Nephron (organoid): ENCODE measurements at regions not wholly inside any gene's neighbourhood (a gene's known extent, or its start where the extent isn't known, plus 50 kb on each side); places are given as distances from the start of the nearest gene placed in this dataset.

Experiments
- H3K27ac Mint-ChIP-seq, 3 experiments: 2 replicates each; pipeline ENCODE4 v1.8.0; 2020; ENCODE audit warnings: mixed read lengths in 3 of 3, mild to moderate bottlenecking in 2 of 3, moderate library complexity in 1 of 3
- H3K27me3 Mint-ChIP-seq: 2 replicates; pipeline ENCODE4 v1.8.0; 2021; ENCODE audit warnings: low read depth, mild to moderate bottlenecking, moderate library complexity, mixed read lengths
- H3K36me3 Mint-ChIP-seq: 2 replicates; pipeline ENCODE4 v1.8.0; 2020; ENCODE audit warnings: low read depth, mixed read lengths
- H3K4me1 Mint-ChIP-seq: 2 replicates; pipeline ENCODE4 v1.8.0; 2020; ENCODE audit warnings: mixed read lengths
- H3K4me3 Mint-ChIP-seq, 3 experiments: 2 replicates each; pipeline ENCODE4 v1.8.0; 2020; ENCODE audit warnings: mild to moderate bottlenecking in 3 of 3, mixed read lengths in 3 of 3, moderate library complexity in 2 of 3
- H3K9me3 Mint-ChIP-seq: 2 replicates; pipeline ENCODE4 v1.8.0; 2020; ENCODE audit warnings: mixed read lengths
- TF ChIP-seq, protein P1 (sequence below), 3 experiments: fragments of 200-600 bp; sonication (generic); IDR thresholded peaks; one replicate each; pipeline ENCODE4 v1.5.0; 2021; ENCODE audit warnings: antibody characterized with exemption in 3 of 3; ENCODE audit not compliant: unreplicated experiment in 3 of 3

DNA sequence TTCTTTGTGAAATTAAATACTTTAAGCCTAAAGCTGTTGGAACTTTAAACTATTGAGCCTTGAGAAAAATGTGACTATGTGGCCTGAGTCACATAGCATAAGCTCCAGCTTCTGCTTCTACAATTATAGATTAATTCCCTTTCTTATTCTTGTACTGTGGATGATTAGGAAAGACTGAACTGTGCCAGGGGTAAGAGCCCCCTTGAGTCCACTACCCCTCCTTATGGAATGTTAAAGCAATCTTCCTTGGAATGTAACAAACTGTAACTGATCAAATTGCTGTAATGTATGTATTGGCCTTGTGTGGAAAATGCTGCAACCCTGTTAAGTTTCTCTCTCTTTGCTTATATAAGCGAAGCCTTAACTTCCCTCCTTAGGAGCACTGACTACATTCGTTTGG, 273.2 kb downstream of the FAM170A start:
- Mint-ChIP-seq H3K9me3 (peaks cover 9% of the 10 kb centered on the region), H3K27me3 (no peaks in the 10 kb centered on the region), H3K27ac (no peak overlapping the region), H3K4me3 (no peak overlapping the region), H3K36me3 (peaks cover 4% of the 10 kb centered on the region), H3K4me1 (peaks cover 10% of the 10 kb centered on the region)
- TF ChIP-seq, protein P1, sequence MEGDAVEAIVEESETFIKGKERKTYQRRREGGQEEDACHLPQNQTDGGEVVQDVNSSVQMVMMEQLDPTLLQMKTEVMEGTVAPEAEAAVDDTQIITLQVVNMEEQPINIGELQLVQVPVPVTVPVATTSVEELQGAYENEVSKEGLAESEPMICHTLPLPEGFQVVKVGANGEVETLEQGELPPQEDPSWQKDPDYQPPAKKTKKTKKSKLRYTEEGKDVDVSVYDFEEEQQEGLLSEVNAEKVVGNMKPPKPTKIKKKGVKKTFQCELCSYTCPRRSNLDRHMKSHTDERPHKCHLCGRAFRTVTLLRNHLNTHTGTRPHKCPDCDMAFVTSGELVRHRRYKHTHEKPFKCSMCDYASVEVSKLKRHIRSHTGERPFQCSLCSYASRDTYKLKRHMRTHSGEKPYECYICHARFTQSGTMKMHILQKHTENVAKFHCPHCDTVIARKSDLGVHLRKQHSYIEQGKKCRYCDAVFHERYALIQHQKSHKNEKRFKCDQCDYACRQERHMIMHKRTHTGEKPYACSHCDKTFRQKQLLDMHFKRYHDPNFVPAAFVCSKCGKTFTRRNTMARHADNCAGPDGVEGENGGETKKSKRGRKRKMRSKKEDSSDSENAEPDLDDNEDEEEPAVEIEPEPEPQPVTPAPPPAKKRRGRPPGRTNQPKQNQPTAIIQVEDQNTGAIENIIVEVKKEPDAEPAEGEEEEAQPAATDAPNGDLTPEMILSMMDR (IDR thresholded peaks at IDR 0.05; ENCODE audit: unreplicated experiment in 3 of 3), result no peak

DNA sequence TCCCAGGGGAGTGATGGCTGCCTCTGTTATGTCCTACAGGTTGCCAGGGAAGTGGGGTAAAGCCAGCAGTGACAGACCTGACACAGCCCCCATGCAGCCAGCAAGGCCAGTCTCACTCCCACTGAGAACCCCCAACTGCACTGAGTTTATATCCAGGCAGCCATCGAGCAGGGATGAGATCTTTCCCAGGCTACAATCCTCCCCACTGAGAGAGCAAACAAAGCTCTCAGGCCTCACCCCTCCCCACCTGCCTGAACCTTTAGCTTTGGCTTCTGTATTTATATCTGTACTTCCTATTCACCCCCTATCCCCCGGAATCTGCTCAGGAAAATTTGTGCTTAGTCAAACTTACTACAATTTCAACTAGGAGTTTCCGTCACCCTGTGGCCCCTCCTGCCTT, 284.1 kb downstream of the FAM170A start:
- Mint-ChIP-seq H3K27ac (peak overlapping the region in 1 of 3 experiments; percentile 68), H3K4me3 (no peak overlapping the region)
- TF ChIP-seq, protein P1 (IDR thresholded peaks at IDR 0.05; ENCODE audit: unreplicated experiment in 3 of 3), result no peak

DNA sequence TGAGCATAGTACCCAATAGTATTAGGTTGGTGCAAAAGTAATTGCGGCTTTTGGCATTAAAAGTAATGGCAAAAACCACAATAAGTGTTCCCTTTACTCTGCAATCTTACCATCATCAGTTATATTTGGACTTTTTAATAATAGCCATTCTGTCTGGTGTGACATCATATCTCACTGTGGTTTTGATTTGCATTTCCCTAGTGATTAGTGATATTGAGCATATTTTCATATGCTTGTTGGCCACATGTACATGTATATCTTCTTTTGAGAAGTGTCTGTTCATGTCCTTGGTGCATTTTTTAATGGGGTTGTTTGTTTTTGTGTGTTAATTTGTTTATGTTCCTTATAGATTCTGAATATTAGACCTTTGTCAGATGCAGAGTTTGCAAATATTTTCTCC, 289.9 kb downstream of the FAM170A start:
- Mint-ChIP-seq H3K27ac (no peak overlapping the region), H3K4me1 (peaks cover 3% of the 10 kb centered on the region), H3K36me3 (no peaks in the 10 kb centered on the region), H3K9me3 (peaks cover 9% of the 10 kb centered on the region), H3K27me3 (no peaks in the 10 kb centered on the region), H3K4me3 (no peak overlapping the region)
- TF ChIP-seq, protein P1 (IDR thresholded peaks at IDR 0.05; ENCODE audit: unreplicated experiment in 3 of 3), result no peak

More for the DNA sequence above, 284.1 kb downstream of the FAM170A start:
- no peaks in the 10 kb centered on the region for H3K27me3 Mint-ChIP-seq
- peaks cover 29% of the 10 kb centered on the region for H3K9me3 Mint-ChIP-seq
- peaks cover 6% of the 10 kb centered on the region for H3K4me1 Mint-ChIP-seq
- no peaks in the 10 kb centered on the region for H3K36me3 Mint-ChIP-seq

DNA sequence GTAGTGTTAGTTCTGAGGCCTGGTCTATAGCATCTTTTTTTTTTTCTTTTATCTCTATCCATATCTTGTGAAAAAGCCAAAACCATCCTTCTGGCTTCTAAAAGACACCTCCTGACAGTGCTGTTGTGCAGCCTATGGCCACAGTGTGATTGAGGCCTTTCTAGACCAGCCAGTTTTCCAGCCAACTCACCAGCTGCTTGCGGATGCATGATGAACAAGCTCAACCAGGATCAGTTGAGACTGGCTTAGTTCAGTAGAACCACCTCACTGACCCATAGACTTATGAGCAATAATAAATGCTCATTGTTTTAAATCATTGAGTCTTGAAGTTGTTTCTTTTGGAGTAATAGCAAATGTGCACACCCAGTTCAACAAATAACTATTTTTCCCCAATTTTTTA, 296.9 kb downstream of the FAM170A start:
- TF ChIP-seq, protein P1 (IDR thresholded peaks at IDR 0.05; ENCODE audit: unreplicated experiment in 3 of 3), result no peak
- H3K27ac Mint-ChIP-seq, result no peak overlapping the region
- peaks cover 5% of the 10 kb centered on the region for H3K9me3 Mint-ChIP-seq
- H3K4me1 Mint-ChIP-seq, result no peaks in the 10 kb centered on the region
- H3K4me3 Mint-ChIP-seq, result no peak overlapping the region
- no peaks in the 10 kb centered on the region for H3K27me3 Mint-ChIP-seq
- H3K36me3 Mint-ChIP-seq, result no peaks in the 10 kb centered on the region

DNA sequence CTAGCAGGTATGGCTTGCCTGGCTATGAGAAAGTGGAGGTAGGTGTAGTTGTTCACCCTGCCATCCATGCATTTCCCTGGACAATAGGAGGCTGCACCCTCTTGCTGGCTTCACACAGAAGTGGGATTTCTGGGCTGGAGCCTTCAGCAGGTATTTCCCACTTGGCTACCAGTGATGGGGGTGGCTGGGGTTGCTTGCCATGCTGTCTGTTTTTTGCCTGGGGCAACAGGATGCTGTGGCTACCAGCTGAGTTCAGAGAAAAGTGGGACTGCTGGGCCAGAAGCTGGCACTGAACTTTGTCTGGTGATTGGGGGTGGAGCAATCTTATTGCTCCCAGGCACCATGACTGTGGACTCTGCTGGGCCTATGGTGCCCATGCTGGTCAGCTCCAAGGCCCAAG, 299.6 kb downstream of the FAM170A start:
- H3K36me3 Mint-ChIP-seq, result no peaks in the 10 kb centered on the region
- H3K4me1 Mint-ChIP-seq, result no peaks in the 10 kb centered on the region
- no peak overlapping the region for H3K27ac Mint-ChIP-seq
- H3K9me3 Mint-ChIP-seq, result no peaks in the 10 kb centered on the region
- no peaks in the 10 kb centered on the region for H3K27me3 Mint-ChIP-seq
- H3K4me3 Mint-ChIP-seq, result no peak overlapping the region
- TF ChIP-seq, protein P1 (IDR thresholded peaks at IDR 0.05; ENCODE audit: unreplicated experiment in 3 of 3), result no peak

DNA sequence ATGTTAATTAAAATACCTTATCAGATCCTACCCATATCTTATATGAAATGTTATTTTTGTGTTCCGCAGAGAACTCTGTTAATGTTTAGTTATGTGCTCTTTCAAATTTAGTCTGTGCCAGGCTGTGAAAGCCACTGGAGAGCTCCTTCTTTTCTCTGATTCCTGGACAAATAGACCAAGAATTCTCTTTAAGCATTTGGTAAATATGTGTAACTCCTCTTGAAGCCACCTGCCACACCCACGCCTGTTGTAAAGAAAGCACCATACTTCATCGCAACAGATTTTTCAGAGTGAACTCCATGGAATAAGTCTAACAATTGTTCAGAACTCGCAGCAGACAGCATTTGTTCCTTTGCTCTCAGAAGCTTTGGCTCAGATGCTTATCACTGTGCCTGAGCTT, 301.1 kb downstream of the FAM170A start:
- TF ChIP-seq, protein P1 (IDR thresholded peaks at IDR 0.05; ENCODE audit: unreplicated experiment in 3 of 3), result no peak
- no peaks in the 10 kb centered on the region for H3K4me1 Mint-ChIP-seq
- H3K27ac Mint-ChIP-seq, result no peak overlapping the region
- H3K36me3 Mint-ChIP-seq, result no peaks in the 10 kb centered on the region
- no peaks in the 10 kb centered on the region for H3K9me3 Mint-ChIP-seq
- H3K27me3 Mint-ChIP-seq, result no peaks in the 10 kb centered on the region
- H3K4me3 Mint-ChIP-seq, result no peak overlapping the region
